Kidney epithelial cell (primary cell): ENCODE measurements at regions not wholly inside any gene's neighbourhood (a gene's known extent, or its start where the extent isn't known, plus 50 kb on each side); places are given as distances from the start of the nearest gene placed in this dataset.
"Not testable (repeated sequence)": the region's sequence is repeated elsewhere in the genome, so short reads cannot be mapped to it uniquely, and the experiment has no call there.

Experiments used
- DNase-seq: peaks from one replicate; pipeline ENCODE4 v3.0.0-alpha.2; 2010; ENCODE audit warnings: low read depth
- H3K27me3 ChIP-seq: 2 replicates; pipeline ENCODE4 v1.6.0; 2011; ENCODE audit warnings: low read length; ENCODE audit not compliant: control insufficient read depth, insufficient read depth
- H3K36me3 ChIP-seq: 2 replicates; pipeline ENCODE4 v1.5.1; 2011; ENCODE audit warnings: low read length; ENCODE audit not compliant: control insufficient read depth, insufficient read depth
- H3K4me3 ChIP-seq: 2 replicates; pipeline ENCODE4 v1.5.1; 2011; ENCODE audit warnings: low read depth, mild to moderate bottlenecking, control low read depth, low read length
- TF ChIP-seq, protein P1 (sequence below): IDR thresholded peaks from 2 replicates; pipeline ENCODE4 v1.5.1; 2011; ENCODE audit warnings: mild to moderate bottlenecking, moderate library complexity, low read length, control low read depth, inconsistent platforms; ENCODE audit not compliant: insufficient read depth, poor library complexity, severe bottlenecking

DNA sequence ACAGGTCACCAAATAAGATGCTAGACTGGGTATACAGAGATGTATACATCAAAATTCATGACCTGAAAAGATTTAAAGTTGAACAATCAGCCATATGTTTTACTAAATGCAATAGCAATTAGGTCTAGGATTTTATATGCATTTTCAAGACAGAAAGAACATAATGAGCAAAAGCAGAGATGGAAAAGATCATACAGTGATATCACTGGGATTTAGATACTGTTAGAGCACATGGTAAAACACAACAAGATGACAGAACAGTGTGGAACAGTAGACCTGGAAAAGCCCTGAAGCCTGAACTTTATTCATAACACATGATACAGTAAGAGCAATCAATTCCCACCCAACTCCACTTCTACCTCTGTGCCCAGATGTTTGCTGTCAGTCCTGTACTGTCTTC is 585.9 kb downstream of the PRR16 start:
- no peak for DNase-seq
- no peak overlapping the region for H3K4me3 ChIP-seq
- H3K27me3 ChIP-seq, result no peaks in the 10 kb centered on the region
- H3K36me3 ChIP-seq, result no peaks in the 10 kb centered on the region
- TF ChIP-seq, protein P1, sequence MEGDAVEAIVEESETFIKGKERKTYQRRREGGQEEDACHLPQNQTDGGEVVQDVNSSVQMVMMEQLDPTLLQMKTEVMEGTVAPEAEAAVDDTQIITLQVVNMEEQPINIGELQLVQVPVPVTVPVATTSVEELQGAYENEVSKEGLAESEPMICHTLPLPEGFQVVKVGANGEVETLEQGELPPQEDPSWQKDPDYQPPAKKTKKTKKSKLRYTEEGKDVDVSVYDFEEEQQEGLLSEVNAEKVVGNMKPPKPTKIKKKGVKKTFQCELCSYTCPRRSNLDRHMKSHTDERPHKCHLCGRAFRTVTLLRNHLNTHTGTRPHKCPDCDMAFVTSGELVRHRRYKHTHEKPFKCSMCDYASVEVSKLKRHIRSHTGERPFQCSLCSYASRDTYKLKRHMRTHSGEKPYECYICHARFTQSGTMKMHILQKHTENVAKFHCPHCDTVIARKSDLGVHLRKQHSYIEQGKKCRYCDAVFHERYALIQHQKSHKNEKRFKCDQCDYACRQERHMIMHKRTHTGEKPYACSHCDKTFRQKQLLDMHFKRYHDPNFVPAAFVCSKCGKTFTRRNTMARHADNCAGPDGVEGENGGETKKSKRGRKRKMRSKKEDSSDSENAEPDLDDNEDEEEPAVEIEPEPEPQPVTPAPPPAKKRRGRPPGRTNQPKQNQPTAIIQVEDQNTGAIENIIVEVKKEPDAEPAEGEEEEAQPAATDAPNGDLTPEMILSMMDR, result no peak

DNA sequence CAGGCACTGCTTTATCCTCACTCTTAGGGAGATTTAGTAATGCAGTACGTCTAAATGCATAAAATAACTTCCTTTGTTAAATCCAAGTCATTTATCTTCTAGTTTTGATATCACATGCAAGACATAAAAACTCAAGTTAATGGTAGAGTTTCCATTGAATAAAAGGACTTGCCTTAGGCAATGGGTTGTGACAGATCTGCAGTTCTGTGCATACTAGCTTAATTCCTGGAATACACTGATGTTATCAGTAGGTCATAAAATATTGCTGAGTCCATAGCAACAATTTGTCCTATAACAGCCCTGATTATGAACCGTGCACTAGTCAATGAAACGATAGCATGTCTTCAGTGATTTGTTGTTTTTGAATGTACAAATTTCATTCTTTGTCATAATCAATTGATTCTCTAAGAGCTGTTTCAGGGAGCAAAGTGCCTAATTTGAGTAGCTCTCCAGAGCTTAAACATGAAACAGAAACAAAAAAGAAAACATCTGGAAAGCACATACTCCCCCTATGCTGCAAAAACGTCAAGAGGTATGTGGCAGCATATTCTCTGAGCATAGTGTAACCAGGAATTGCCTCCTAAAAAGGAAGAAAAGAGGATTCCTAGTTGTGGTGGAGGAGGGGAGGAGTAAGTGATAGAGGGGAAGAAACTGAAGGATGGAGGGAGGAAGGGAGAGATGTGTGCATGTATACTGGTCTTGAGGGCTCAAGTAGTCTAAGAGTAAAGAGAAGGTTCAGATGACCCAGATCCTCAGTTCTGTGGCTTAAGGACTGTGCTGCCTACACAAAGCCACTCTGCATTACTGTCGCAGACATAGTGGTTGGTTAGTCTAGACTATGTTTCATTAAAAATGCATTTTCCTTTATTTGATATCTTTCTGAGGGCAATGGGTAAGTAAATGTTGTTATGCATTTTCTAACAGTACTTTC is 589.2 kb downstream of the PRR16 start:
- TF ChIP-seq, protein P1, result no peak
- H3K27me3 ChIP-seq, result no peaks in the 10 kb centered on the region
- no peaks in the 10 kb centered on the region for H3K36me3 ChIP-seq
- no peak overlapping the region for H3K4me3 ChIP-seq
- no peak for DNase-seq

DNA sequence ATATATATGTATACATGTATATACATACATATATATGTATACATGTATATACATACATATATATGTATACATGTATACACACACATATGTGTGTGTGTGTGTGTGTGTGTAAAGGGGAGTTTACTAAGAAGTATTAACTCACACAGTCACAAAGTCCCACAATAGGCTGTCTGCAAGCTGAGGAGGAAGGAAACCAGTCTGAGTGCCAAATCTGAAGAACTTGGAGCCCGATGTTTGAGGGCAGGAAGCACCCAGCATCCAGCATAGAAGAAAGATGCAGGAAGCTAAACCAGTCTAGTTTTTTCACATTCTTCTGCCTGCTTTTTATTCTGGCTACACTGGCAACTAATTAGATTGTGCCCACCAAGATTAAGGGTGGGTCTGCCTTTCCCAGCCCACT is 591.5 kb downstream of the PRR16 start:
- Histone ChIP-seq H3K4me3 (no peak overlapping the region), H3K27me3 (no peaks in the 10 kb centered on the region), H3K36me3 (no peaks in the 10 kb centered on the region)
- no peak for DNase-seq
- TF ChIP-seq, protein P1, result no peak

DNA sequence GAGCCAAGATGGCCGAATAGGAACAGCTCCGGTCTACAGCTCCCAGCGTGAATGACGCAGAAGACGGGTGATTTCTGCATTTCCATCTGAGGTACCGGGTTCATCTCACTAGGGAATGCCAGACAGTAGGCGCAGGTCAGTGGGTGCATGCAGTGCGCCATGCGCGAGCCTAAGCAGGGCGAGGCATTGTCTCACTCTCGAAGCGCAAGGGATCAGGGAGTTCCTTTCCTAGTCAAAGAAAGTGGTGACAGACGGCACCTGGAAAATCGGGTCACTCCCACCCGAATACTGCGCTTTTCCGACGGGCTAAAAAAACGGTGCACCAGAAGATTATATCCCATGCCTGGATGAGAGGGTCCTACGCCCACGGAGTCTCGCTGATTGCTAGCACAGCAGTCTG is 600.1 kb downstream of the PRR16 start:
- H3K36me3 ChIP-seq, H3K4me3 ChIP-seq, H3K27me3 ChIP-seq, DNase-seq: not testable (repeated sequence)

DNA sequence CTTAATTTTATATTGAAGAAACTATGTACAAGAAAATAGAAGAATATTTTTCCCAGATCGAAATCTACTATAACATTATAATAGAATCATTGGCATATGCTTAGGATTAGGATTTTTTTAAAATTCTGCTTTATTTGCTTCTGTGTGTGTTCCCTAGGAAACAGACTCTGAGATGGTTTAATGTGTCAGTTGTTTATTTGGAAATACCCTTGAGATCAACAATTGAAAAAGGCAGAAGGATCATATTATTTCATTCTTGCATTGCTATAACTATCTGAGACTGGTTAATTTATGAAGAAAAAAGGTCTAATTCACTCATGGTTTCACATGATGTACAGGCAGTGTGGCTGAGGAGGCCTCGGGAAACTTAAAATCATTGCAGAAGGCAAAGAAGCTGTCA is 622.6 kb downstream of the PRR16 start:
- Histone ChIP-seq H3K4me3 (no peak overlapping the region), H3K27me3 (no peaks in the 10 kb centered on the region), H3K36me3 (no peaks in the 10 kb centered on the region)
- TF ChIP-seq, protein P1, result no peak
- no peak for DNase-seq

DNA sequence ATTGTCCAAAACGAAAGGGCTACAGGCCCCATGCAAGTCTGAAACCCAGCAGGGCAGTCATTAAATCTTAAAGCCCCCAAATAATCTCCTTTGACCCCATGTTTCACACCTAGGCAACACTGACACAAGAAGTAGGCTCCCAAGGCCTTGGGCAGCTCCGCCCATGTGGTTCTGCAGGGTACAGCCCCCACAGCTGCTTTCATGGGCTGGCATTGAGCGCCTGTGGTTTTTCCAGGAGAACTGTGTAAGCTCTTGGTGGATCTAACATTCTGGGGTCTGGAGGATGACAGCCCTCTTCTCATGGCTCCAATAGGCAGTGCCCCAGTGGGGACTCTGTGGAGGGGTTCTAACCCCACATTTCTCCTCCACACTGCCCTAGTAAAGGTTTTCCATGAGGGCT is 623.5 kb downstream of the PRR16 start:
- DNase-seq, result no peak
- no peak overlapping the region for H3K4me3 ChIP-seq
- TF ChIP-seq, protein P1, result no peak
- H3K27me3 ChIP-seq, result no peaks in the 10 kb centered on the region
- H3K36me3 ChIP-seq, result no peaks in the 10 kb centered on the region
